Tibial artery (tissue), 4 donors: ENCODE measurements at regions not wholly inside any gene's neighbourhood (a gene's known extent, or its start where the extent isn't known, plus 50 kb on each side); places are given as distances from the start of the nearest gene placed in this dataset.
"Not testable (repeated sequence)": the region's sequence is repeated elsewhere in the genome, so short reads cannot be mapped to it uniquely, and the experiment has no call there.

ENCODE experiments used
- DNase-seq, 2 donors: peaks; one replicate each; pipeline ENCODE4 v3.0.0-alpha.2; 2019
- H3K27ac ChIP-seq, 2 donors: fragments of 200-600 bp; sonication (generic) in 1 of 2; 1 replicate in 1 of 2; 2 replicates in 1 of 2; pipeline ENCODE4 v1.5.1; 2018 to 2019; ENCODE audit warnings: mild to moderate bottlenecking in 1 of 2
- H3K27me3 ChIP-seq, 2 donors: fragments of 200-600 bp; sonication (generic) in 1 of 2; one replicate each; pipeline versions ENCODE4 v1.5.1 to v1.6.0; 2016 to 2019
- H3K36me3 ChIP-seq, 3 donors: fragments of 200-600 bp; sonication (generic) in 2 of 3; one replicate each; pipeline ENCODE4 v1.5.1; 2016 to 2019; ENCODE audit warnings: mild to moderate bottlenecking in 2 of 3
- H3K4me1 ChIP-seq, 4 donors: fragments of 200-600 bp; sonication (generic) in 2 of 4; 1 replicate in 3 of 4; 2 replicates in 1 of 4; pipeline ENCODE4 v1.5.1; 2016 to 2019
- H3K4me3 ChIP-seq, 2 donors: fragments of 200-600 bp; sonication (generic) in 1 of 2; 1 replicate in 1 of 2; 2 replicates in 1 of 2; pipeline ENCODE4 v1.5.1; 2018 to 2019; ENCODE audit warnings: mild to moderate bottlenecking in 2 of 2
- H3K9me3 ChIP-seq, 3 donors: fragments of 200-600 bp; sonication (generic) in 1 of 3; one replicate each; pipeline ENCODE4 v1.5.1; 2016 to 2019
- intact Hi-C: fragments of 100-400 bp; cut with DNase I; formaldehyde crosslinking; loops from one replicate; pipeline ENCODE4 v1.15.0; 2023; ENCODE audit warnings: low total_unique reads
- TF ChIP-seq, protein P1 (sequence below), 2 experiments: fragments of 200-600 bp in 1 of 2; fragments of 450-650 bp in 1 of 2; IDR thresholded peaks; one replicate each; pipeline ENCODE4 v1.5.1; 2017 to 2019; ENCODE audit warnings: antibody characterized with exemption in 2 of 2, mild to moderate bottlenecking in 1 of 2, moderate library complexity in 1 of 2

DNA sequence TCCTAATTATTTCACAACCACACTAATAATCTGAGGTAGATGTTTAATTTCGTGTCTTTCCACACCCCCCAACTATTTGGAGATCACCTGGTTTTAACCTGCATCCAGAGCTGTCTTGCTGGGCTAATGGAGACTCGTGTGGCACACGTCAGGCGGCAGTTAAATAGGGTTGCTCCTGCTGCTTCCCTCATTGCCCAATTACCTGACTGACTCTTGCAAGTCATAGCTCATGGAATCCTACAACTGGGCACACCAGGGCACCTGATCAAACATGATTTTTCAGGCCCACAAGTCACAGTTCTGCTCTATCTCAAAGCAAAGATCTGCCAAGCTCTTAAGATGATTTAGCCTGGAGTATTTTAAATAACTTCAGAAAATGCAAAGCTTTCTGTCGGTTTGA, 1430.4 kb upstream of the ACVR2A start:
- Histone ChIP-seq H3K9me3 (no peaks in the 10 kb centered on the region), H3K27me3 (no peaks in the 10 kb centered on the region), H3K4me3 (no peak overlapping the region), H3K27ac (no peak overlapping the region), H3K36me3 (no peaks in the 10 kb centered on the region), H3K4me1 (no peaks in the 10 kb centered on the region)
- TF ChIP-seq, protein P1, sequence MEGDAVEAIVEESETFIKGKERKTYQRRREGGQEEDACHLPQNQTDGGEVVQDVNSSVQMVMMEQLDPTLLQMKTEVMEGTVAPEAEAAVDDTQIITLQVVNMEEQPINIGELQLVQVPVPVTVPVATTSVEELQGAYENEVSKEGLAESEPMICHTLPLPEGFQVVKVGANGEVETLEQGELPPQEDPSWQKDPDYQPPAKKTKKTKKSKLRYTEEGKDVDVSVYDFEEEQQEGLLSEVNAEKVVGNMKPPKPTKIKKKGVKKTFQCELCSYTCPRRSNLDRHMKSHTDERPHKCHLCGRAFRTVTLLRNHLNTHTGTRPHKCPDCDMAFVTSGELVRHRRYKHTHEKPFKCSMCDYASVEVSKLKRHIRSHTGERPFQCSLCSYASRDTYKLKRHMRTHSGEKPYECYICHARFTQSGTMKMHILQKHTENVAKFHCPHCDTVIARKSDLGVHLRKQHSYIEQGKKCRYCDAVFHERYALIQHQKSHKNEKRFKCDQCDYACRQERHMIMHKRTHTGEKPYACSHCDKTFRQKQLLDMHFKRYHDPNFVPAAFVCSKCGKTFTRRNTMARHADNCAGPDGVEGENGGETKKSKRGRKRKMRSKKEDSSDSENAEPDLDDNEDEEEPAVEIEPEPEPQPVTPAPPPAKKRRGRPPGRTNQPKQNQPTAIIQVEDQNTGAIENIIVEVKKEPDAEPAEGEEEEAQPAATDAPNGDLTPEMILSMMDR (IDR thresholded peaks at IDR 0.05), result no peak
- intact Hi-C loops, result no loop called here
- DNase-seq, result no peak

DNA sequence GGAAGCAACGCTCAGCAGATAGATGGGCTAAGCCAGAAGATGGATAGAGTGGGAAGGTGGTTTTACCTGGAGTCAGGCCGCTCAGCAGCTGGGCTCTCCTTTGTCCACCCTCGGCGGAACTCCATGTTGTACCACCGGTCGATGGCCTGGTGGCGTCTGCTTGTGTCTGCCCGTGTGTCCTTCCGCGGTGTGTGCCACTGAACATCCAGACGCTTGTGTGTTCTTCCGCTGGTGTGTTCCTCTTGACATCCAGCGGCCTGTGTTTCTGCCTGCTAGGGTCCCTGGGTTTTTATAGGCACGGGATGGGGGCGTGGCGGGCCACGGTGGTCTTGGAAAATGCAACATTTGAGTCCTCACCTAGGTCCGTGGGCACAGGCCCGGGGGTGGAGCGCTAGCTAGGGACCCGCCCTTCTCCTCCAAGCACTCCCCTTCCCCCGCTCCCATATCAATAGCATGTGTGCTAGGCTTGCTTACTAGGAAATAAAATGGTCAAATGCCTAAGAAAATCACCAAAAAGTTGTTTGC, 1431.7 kb upstream of the ACVR2A start:
- no peaks in the 10 kb centered on the region for H3K36me3 ChIP-seq
- H3K4me3 ChIP-seq, result no peak overlapping the region
- intact Hi-C loops, result no loop called here
- DNase-seq, result no peak
- no peak overlapping the region for H3K27ac ChIP-seq
- no peaks in the 10 kb centered on the region for H3K4me1 ChIP-seq
- TF ChIP-seq, protein P1 (IDR thresholded peaks at IDR 0.05), result no peak
- no peaks in the 10 kb centered on the region for H3K9me3 ChIP-seq
- H3K27me3 ChIP-seq, result no peaks in the 10 kb centered on the region

DNA sequence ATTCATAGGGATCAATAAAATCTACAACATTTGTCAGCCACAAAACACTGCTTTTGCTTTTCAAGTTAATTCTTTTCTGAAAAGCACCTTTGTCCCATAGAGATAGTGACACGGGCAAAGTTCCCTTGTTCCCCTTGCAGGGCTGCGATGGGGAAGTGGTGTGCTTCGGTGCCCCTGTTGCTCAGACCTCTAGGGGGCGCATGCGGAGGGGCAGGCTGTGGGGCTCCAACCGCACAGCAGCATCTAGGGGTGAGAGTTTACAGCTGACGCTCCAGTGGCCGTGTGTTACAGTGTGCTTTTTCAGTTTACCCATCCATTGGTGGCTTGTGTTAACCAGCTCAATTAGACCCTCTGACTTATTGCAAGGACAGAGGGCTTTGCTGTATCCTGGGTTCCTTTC, 1432.2 kb upstream of the ACVR2A start:
- H3K4me1 ChIP-seq, result no peaks in the 10 kb centered on the region
- no peak overlapping the region for H3K4me3 ChIP-seq
- DNase-seq, result no peak
- TF ChIP-seq, protein P1 (IDR thresholded peaks at IDR 0.05), result no peak
- no peaks in the 10 kb centered on the region for H3K27me3 ChIP-seq
- intact Hi-C loops, result no loop called here
- H3K9me3 ChIP-seq, result no peaks in the 10 kb centered on the region
- no peaks in the 10 kb centered on the region for H3K36me3 ChIP-seq
- no peak overlapping the region for H3K27ac ChIP-seq

DNA sequence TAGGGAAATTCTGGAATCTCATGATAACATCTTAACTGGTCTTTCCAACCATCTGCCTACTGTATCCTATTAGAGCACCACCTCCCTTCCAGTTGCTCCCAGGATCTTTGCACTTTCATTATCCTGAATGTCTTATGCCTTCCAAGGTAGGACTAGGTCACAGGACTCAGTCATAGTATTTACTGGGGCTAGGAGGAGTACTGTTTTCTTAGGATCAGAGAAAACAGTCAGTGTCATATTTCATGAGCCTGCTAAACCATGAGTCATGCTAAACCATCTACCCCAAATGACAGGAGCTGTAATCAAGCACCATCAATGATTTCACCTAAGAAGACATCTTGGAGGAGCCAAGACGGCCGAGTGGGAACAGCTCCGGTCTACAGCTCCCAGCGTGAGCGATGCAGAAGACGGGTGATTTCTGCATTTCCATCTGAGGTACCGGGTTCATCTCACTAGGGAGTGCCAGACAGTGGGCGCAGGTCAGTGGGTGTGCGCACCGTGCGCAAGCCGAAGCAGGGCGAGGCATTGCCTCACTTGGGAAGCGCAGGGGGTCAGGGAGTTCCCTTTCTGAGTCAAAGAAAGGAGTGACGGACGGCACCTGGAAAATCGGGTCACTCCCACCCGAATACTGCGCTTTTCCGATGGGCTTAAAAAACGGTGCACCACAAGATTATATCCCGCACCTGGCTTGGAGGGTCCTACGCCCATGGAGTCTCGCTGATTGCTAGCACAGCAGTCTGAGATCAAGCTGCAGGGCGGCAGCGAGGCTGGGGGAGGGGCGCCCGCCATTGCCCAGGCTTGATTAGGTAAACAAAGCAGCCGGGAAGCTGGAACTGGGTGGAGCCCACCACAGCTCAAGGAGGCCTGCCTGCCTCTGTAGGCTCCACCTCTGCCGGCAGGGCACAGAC, 1439.2 kb upstream of the ACVR2A start:
- DNase-seq, H3K9me3 ChIP-seq, H3K4me1 ChIP-seq, H3K27ac ChIP-seq, H3K4me3 ChIP-seq, intact Hi-C loops, H3K36me3 ChIP-seq, H3K27me3 ChIP-seq: not testable (repeated sequence)

DNA sequence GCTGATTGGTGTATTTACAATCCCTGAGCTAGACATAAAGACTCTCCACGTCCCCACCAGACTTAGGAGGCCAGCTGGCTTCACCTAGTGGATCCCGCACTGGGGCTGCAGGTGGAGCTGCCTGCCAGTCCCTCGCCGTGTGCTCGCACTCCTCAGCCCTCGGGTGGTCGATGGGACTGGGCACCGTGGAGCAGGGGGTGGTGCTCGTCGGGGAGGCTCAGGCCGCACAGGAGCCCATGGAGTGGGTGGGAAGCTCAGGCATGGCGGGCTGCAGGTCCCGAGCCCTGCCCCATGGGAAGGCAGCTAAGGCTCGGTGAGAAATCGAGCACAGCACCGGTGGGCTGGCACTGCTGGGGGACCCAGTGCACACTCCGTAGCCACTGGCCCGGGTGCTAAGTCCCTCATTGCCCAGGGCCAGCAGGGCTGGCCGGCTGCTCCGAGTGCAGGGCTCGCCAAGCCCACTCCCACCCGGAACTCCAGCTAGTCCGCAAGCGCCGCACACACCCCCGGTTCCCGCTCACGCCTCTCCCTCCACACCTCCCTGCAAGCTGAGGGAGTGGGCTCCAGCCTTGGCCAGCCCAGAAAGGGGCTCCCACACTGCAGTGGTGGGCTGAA, 1441.2 kb upstream of the ACVR2A start:
- H3K4me1 ChIP-seq, H3K4me3 ChIP-seq, DNase-seq, H3K27me3 ChIP-seq, intact Hi-C loops, H3K9me3 ChIP-seq, H3K36me3 ChIP-seq, H3K27ac ChIP-seq: not testable (repeated sequence)

DNA sequence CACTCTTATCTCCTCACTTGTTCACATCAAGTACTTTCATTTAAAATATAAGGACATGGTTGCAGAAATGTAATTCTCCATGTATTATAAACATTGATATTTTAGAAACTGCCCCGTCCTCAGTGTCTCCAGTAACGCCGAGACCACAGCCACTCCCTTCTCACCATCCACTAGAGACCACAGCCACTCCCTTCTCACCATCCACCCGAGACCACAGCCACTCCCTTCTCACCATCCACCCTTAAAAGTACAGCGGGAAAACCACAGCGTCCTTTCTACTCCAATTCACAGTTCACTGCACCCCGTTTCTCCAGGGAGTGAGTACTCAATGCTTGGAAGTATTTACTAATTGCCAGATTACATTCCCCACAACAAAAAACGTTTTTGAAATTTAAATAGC, 1452.2 kb upstream of the ACVR2A start:
- Histone ChIP-seq H3K4me3 (no peak overlapping the region), H3K36me3 (no peaks in the 10 kb centered on the region), H3K4me1 (no peaks in the 10 kb centered on the region), H3K27ac (no peak overlapping the region), H3K9me3 (no peaks in the 10 kb centered on the region), H3K27me3 (no peaks in the 10 kb centered on the region)
- intact Hi-C loops, result no loop called here
- TF ChIP-seq, protein P1 (IDR thresholded peaks at IDR 0.05), result no peak
- no peak for DNase-seq
